Hepatocyte (in vitro differentiated cells): ENCODE measurements at regions not wholly inside any gene's neighbourhood (a gene's known extent, or its start where the extent isn't known, plus 50 kb on each side); places are given as distances from the start of the nearest gene placed in this dataset.
"Not testable (repeated sequence)": the region's sequence is repeated elsewhere in the genome, so short reads cannot be mapped to it uniquely, and the experiment has no call there.

ENCODE experiments used
- DNase-seq: peaks from one replicate; pipeline ENCODE4 v3.0.0-alpha.2; 2016; ENCODE audit warnings: low spot score
- H2AFZ ChIP-seq: fragments of 200-600 bp; sonication (generic); 2 replicates; pipeline ENCODE4 v1.6.0; 2016; ENCODE audit warnings: antibody characterized with exemption, mild to moderate bottlenecking
- H3K27ac ChIP-seq: fragments of 200-600 bp; sonication (generic); 2 replicates; pipeline ENCODE4 v1.5.1; 2016; ENCODE audit warnings: mild to moderate bottlenecking
- H3K27me3 ChIP-seq: fragments of 200-600 bp; sonication (generic); 2 replicates; pipeline ENCODE4 v1.6.1; 2016
- H3K36me3 ChIP-seq: fragments of 200-600 bp; sonication (generic); replicated peaks from 2 replicates; pipeline ENCODE4 v1.5.1; 2016; ENCODE audit warnings: low read depth; ENCODE audit not compliant: insufficient read depth
- H3K4me1 ChIP-seq: fragments of 200-600 bp; sonication (generic); 2 replicates; pipeline ENCODE4 v1.5.1; 2016; ENCODE audit warnings: mild to moderate bottlenecking, moderate library complexity; ENCODE audit not compliant: insufficient read depth
- H3K4me2 ChIP-seq: fragments of 200-600 bp; sonication (generic); 2 replicates; pipeline ENCODE4 v1.6.0; 2016
- H3K4me3 ChIP-seq: fragments of 200-600 bp; sonication (generic); 2 replicates; pipeline ENCODE4 v1.5.1; 2016; ENCODE audit warnings: mild to moderate bottlenecking
- H3K79me2 ChIP-seq: fragments of 200-600 bp; sonication (generic); 2 replicates; pipeline ENCODE4 v1.6.0; 2017; ENCODE audit warnings: mild to moderate bottlenecking
- H3K9me2 ChIP-seq: fragments of 200-600 bp; sonication (generic); replicated peaks from 2 replicates; pipeline ENCODE4 v1.6.0; 2017; ENCODE audit warnings: mild to moderate bottlenecking; ENCODE audit not compliant: insufficient read depth
- H3K9me3 ChIP-seq: fragments of 200-600 bp; sonication (generic); 2 replicates; pipeline ENCODE4 v1.5.1; 2016; ENCODE audit warnings: low read depth, mild to moderate bottlenecking
- H4K20me1 ChIP-seq: fragments of 200-600 bp; sonication (generic); 2 replicates; pipeline ENCODE4 v1.6.0; 2016; ENCODE audit warnings: mild to moderate bottlenecking; ENCODE audit not compliant: insufficient read depth, poor library complexity, severe bottlenecking
- CTCF ChIP-seq: fragments of 200-600 bp; sonication (generic); IDR thresholded peaks from 2 replicates; pipeline ENCODE4 v1.5.1; 2016; ENCODE audit warnings: antibody characterized with exemption, mild to moderate bottlenecking; ENCODE audit not compliant: poor library complexity
- EZH2 ChIP-seq: fragments of 200-600 bp; sonication (generic); IDR thresholded peaks from 2 replicates; pipeline ENCODE4 v1.6.1; 2016; ENCODE audit warnings: antibody characterized with exemption, mild to moderate bottlenecking, borderline replicate concordance
- EZH2phosphoT487 ChIP-seq: fragments of 200-600 bp; sonication (generic); IDR thresholded peaks from one replicate; pipeline ENCODE4 v1.6.1; 2018; ENCODE audit warnings: antibody characterized with exemption, mild to moderate bottlenecking, low read depth, moderate library complexity; ENCODE audit not compliant: unreplicated experiment, severe bottlenecking
- WGBS: methylation state at CpG from one replicate; pipeline ENCODE4 v1.1.6; 2016; ENCODE audit warnings: low lambda C conversion rate; ENCODE audit errors: missing lambda C conversion rate; 5-methylcytosine and 5-hydroxymethylcytosine counted together

DNA sequence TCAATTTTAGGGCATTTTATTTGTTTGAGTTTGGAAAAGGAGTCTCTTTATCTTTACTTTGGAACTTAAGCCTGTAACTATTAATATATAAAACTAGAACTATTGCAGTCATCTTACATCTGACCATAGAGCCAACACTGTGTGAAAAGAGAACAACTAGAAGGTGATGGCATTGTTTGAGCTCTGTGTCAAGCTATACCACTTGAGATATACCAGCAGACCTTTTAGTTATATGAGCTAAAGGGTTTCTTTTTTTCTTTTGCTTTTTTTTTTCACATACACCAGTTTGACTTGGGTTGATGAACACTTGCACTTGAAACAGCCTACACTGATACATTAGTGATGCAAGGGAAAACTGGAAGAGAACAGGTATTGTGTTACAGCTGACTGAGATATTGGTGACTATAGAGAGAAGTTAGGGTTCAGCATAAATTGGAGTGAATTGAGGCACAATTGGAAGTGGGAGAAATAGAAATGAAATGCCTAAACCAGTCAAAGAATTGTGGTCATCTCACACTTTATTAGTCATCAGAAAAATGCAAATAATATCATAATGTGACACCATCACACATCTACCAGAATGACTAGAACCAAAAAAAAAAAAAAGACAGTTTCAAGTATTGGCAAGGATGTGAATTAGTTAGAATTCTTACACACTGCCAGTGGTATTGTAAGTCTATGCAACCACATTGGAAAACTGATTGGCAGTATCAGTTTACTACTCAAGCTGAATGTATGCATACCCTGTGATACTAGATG, 60.9 kb downstream of the ADRB2 start:
- no peaks in the 10 kb centered on the region for H3K27me3 ChIP-seq
- H3K36me3 ChIP-seq, result no peaks in the 10 kb centered on the region
- no peak for TF ChIP-seq CTCF
- H3K79me2 ChIP-seq, result no peaks in the 10 kb centered on the region
- H3K9me2 ChIP-seq, result no peaks in the 10 kb centered on the region
- no peak overlapping the region for H3K27ac ChIP-seq
- no peak overlapping the region for H3K4me3 ChIP-seq
- no peak for DNase-seq
- H3K4me1 ChIP-seq, result no peaks in the 10 kb centered on the region
- no peak overlapping the region for H3K4me2 ChIP-seq
- no peaks in the 10 kb centered on the region for H3K9me3 ChIP-seq
- H2AFZ ChIP-seq, result no peak overlapping the region
- no peaks in the 10 kb centered on the region for H4K20me1 ChIP-seq

DNA sequence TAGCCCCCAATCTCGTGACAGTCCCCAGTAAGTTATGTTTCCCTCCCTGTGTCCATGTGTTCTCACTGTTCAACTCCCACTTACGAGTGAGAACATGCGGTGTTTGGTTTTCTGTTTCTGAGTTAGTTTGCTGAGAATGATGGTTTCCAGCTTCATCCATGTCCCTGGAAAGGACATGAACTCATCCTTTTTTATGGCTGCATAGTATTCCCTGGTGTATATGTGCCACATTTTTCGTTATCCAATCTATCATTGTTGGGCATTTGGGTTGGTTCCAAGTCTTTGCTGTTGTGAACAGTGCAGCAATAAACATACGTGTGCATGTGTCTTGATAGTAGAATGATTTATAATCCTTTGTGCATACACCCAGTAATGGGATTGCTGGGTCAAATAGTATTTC, 63.5 kb downstream of the ADRB2 start:
- H3K4me3 ChIP-seq, result not testable (repeated sequence)

GRCh38 chr5:148895441-148895840, 69.0 kb downstream of the ADRB2 start:
- 100% methylated on average over 1 of the region's 1 CpG for WGBS
- H3K79me2 ChIP-seq, H3K9me3 ChIP-seq, H3K4me1 ChIP-seq, H3K27me3 ChIP-seq, H4K20me1 ChIP-seq, H3K27ac ChIP-seq, H2AFZ ChIP-seq, H3K36me3 ChIP-seq, H3K4me2 ChIP-seq, H3K9me2 ChIP-seq, H3K4me3 ChIP-seq, DNase-seq: not testable (repeated sequence)

More for the DNA sequence above, 63.5 kb downstream of the ADRB2 start:
- H3K27me3 ChIP-seq, H3K4me2 ChIP-seq, H3K9me2 ChIP-seq, H3K36me3 ChIP-seq, H3K9me3 ChIP-seq, H3K27ac ChIP-seq, H3K4me1 ChIP-seq, H3K79me2 ChIP-seq, H4K20me1 ChIP-seq, H2AFZ ChIP-seq, DNase-seq: not testable (repeated sequence)
- WGBS, result 94% methylated on average over 5 of the region's 5 CpGs

GRCh38 chr5:148897842-148898241, 71.4 kb downstream of the ADRB2 start:
- 72% methylated on average over 9 of the region's 9 CpGs for WGBS
- no peaks in the 10 kb centered on the region for H3K9me2 ChIP-seq

More at GRCh38 chr5:148897842-148898241, 71.4 kb downstream of the ADRB2 start:
- no peaks in the 10 kb centered on the region for H3K36me3 ChIP-seq
- no peaks in the 10 kb centered on the region for H3K79me2 ChIP-seq
- H3K9me3 ChIP-seq, result no peaks in the 10 kb centered on the region
- no peak overlapping the region for H3K27ac ChIP-seq
- H4K20me1 ChIP-seq, result no peaks in the 10 kb centered on the region
- no peak for TF ChIP-seq EZH2phosphoT487
- TF ChIP-seq EZH2, result no peak
- no peak for TF ChIP-seq CTCF
- H3K4me2 ChIP-seq, result no peak overlapping the region
- no peak for DNase-seq
- H2AFZ ChIP-seq, result no peak overlapping the region
- H3K4me1 ChIP-seq, result no peaks in the 10 kb centered on the region
- no peak overlapping the region for H3K4me3 ChIP-seq
- peaks cover 7% of the 10 kb centered on the region for H3K27me3 ChIP-seq
